C1 segment of cervical spinal cord (tissue), 14 donors: ENCODE measurements at regions not wholly inside any gene's neighbourhood (a gene's known extent, or its start where the extent isn't known, plus 50 kb on each side); places are given as distances from the start of the nearest gene placed in this dataset.
"Not testable (repeated sequence)": the region's sequence is repeated elsewhere in the genome, so short reads cannot be mapped to it uniquely, and the experiment has no call there.

ENCODE experiments used
- DNase-seq, 14 donors: peaks; one replicate each; lab custom pipeline; 2025; lab: John Stamatoyannopoulos, UW

GRCh38 chr10:114872519-114873087 lies 51.0 kb downstream of the FHIP2A start:
- no peak for DNase-seq

- DNase-seq, result peak in 2 of 14 donors; percentile 18 to 27
Observed at GRCh38 chr10:114874827-114875411, 53.3 kb downstream of the FHIP2A start.

- not testable (repeated sequence) for DNase-seq
Observed at GRCh38 chr10:114875590-114876081, 54.1 kb downstream of the FHIP2A start.

- no peak for DNase-seq
Observed at GRCh38 chr10:114876169-114876568, 54.6 kb downstream of the FHIP2A start.

- peak in 3 of 14 donors; percentile 11 to 39 (median 17) for DNase-seq
Observed at GRCh38 chr10:114876602-114877300, 55.2 kb downstream of the FHIP2A start.

GRCh38 chr10:114877301-114877644 lies 55.7 kb downstream of the FHIP2A start:
- DNase-seq, result no peak

- no peak for DNase-seq
Observed at GRCh38 chr10:114879093-114879492, 57.5 kb downstream of the FHIP2A start.

GRCh38 chr10:114879541-114880158 lies 58.1 kb downstream of the FHIP2A start:
- peak in 1 of 14 donors; percentile 8 for DNase-seq

- no peak for DNase-seq
Observed at GRCh38 chr10:114881417-114881816, 56.6 kb upstream of the TRUB1 start.

GRCh38 chr10:114881901-114882300 lies 56.1 kb upstream of the TRUB1 start:
- DNase-seq, result no peak

- no peak for DNase-seq
Observed at GRCh38 chr10:114885443-114885842, 52.6 kb upstream of the TRUB1 start.
